DND-41 (cell line): ENCODE measurements at regions not wholly inside any gene's neighbourhood (a gene's known extent, or its start where the extent isn't known, plus 50 kb on each side); places are given as distances from the start of the nearest gene placed in this dataset.

ENCODE experiments used
- EZH2 ChIP-seq: IDR thresholded peaks from 3 replicates; pipeline ENCODE4 v1.6.1; 2012; ENCODE audit warnings: borderline replicate concordance, low read depth, mild to moderate bottlenecking, moderate library complexity, low read length, inconsistent platforms; ENCODE audit not compliant: severe bottlenecking
- TF ChIP-seq, protein P1 (sequence below): IDR thresholded peaks from 2 replicates; pipeline ENCODE4 v1.5.1; 2012; ENCODE audit warnings: borderline replicate concordance, low read length, moderate library complexity, mild to moderate bottlenecking; ENCODE audit not compliant: poor library complexity, severe bottlenecking; ENCODE audit errors: extremely low read depth

DNA sequence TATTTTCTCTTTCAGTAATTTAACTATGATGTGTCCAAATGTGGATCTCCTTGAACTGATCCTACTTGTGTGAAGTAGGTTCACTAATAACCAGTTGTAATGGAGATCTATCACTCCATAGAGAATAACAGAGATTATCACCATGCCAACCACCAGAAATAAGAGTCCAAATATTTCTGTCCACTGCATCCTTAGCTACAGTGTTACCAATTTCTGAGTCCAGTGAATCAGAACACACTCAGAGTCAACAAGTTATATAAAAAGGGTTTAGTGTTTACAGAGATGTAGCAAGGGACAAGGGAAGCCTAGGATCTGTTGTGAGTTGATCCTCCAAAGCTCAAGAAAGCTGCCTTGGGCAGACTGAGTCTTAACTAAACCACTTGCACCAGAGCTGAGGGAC, 882.8 kb downstream of the TBC1D32 start:
- TF ChIP-seq, protein P1, sequence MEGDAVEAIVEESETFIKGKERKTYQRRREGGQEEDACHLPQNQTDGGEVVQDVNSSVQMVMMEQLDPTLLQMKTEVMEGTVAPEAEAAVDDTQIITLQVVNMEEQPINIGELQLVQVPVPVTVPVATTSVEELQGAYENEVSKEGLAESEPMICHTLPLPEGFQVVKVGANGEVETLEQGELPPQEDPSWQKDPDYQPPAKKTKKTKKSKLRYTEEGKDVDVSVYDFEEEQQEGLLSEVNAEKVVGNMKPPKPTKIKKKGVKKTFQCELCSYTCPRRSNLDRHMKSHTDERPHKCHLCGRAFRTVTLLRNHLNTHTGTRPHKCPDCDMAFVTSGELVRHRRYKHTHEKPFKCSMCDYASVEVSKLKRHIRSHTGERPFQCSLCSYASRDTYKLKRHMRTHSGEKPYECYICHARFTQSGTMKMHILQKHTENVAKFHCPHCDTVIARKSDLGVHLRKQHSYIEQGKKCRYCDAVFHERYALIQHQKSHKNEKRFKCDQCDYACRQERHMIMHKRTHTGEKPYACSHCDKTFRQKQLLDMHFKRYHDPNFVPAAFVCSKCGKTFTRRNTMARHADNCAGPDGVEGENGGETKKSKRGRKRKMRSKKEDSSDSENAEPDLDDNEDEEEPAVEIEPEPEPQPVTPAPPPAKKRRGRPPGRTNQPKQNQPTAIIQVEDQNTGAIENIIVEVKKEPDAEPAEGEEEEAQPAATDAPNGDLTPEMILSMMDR = no peak
- TF ChIP-seq EZH2 = no peak
